HG02852 (cell line): ENCODE measurements at regions not wholly inside any gene's neighbourhood (a gene's known extent, or its start where the extent isn't known, plus 50 kb on each side); places are given as distances from the start of the nearest gene placed in this dataset.
"Not testable (repeated sequence)": the region's sequence is repeated elsewhere in the genome, so short reads cannot be mapped to it uniquely, and the experiment has no call there.

Source experiments
- ATAC-seq: cut with Tn5 transposase; IDR thresholded peaks from one replicate; pipeline ENCODE4 v1.9.1; 2021; ENCODE audit warnings: mild to moderate bottlenecking, moderate library complexity; ENCODE audit not compliant: unreplicated experiment

DNA sequence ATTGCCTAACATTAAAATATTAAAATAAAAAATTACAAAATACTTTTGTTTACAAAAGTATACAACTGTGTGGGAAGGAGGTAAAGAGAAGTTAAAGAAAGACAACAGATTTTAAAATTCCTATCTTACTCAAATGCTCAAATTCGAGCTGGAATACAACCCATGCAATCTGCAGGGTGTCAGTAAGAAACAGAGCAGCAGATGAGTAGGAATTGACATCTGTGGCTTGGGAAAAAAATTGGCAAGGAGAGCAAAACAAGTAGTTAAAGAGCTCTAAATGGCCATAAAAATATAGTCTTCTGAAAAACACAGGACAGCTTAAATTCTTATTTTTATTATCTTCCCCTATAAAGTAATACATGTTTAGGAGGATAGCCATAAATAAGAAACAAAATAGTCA, 1609.0 kb upstream of the AGA start:
- ATAC-seq: no peak

- ATAC-seq: no peak
These were observed 1617.2 kb upstream of the AGA start for GRCh38 chr4:179059396-179059795.

- ATAC-seq: not testable (repeated sequence)
These were observed 1624.0 kb upstream of the AGA start for GRCh38 chr4:179066254-179066653.

- no peak for ATAC-seq
These were observed 1628.9 kb upstream of the AGA start for GRCh38 chr4:179071131-179071530.

- ATAC-seq: no peak
These were observed 1634.6 kb upstream of the AGA start for GRCh38 chr4:179076865-179077264.

DNA sequence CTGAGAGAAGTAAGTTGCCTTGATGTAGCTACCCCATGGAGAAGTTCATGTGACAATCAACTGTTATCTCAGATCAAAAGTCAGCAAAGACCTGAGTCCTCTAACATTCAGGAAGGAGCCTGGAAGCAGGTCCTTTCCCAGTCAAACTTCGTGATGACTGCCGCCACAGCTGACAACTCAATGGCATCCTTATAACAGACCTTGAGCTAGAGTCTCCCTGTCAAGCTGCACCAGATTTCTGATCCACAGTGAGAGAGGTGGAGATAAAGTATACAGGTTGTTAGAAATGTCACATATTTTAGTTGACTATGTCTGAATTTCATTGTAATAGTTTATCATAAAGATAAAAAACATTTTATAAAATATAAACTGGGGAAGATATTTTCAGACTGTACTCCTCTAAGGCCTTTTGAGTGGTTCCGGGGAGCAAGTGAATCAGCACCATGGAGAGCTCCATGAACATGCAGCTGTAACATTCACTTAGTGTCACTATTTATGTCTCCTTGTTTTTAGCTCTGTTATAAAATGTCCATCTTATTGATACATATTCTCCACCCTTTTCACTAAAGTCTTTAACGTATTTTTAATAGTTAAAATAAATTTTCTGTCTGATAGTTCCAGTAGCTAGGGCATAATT, 1653.5 kb upstream of the AGA start:
- ATAC-seq: no peak

GRCh38 chr4:179097741-179098140, 1655.5 kb upstream of the AGA start:
- ATAC-seq: no peak

- ATAC-seq: no peak
These were observed 1668.1 kb upstream of the AGA start for GRCh38 chr4:179110356-179110755.

DNA sequence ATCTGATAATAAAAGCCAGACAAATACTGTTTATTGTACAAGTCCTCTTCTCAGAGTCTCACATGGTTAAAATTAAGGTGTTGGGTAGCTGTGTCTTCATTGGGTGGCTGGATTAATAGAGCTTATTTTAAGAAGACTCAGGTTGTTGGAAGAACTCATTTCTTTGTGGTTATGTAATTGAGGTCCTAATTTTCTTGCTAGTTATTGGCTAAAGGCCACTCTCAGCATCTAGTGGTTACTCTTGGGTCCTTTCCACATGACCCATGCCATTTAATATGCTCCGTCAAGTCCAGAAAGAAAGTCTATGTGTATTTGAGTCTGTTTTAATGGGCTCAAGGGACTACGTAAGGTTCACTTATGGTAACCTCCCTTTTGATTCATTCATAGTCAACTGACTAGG, 1668.6 kb upstream of the AGA start:
- no peak for ATAC-seq

GRCh38 chr4:179112441-179113170, 1670.4 kb upstream of the AGA start:
- ATAC-seq: no peak

DNA sequence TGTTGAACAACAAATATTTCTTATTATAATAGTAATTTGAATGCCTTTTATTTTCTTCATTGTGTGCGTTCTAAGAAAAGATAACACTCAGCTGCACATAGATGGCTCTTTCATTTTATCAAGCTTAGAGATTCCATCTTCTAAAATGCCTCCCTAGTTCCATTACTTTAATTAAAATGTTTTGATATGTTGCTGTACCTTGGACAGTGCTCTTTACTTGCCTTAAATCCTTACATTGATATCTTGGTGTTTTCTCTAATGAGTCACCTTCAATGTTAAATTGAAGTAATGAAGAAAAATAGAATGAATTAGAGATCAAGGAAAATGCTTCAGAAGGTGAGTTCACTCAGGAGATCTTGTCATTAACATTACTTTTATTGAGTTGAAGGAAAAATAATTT, 1672.4 kb upstream of the AGA start:
- ATAC-seq: no peak

DNA sequence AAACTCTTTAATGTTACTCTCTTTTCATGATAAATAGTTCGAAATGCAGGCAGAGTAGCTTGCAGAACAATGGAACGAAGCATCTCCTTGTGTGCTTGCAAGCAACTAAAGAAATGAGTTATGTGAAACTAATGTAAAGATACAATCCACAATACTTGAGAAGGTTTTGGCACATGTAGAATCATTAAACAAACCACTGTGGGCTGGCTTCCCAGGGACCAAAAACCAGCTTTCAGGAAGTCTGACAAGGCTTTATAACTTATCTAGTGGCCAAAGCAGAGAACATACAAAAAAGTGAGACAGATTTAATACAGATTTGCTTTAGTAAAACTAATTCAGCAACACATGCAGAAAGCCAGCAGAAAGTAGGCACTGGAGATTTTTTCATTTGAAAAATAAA, 1673.8 kb upstream of the AGA start:
- ATAC-seq: no peak

- ATAC-seq: no peak
These were observed 1674.3 kb upstream of the AGA start for GRCh38 chr4:179116581-179116980.

DNA sequence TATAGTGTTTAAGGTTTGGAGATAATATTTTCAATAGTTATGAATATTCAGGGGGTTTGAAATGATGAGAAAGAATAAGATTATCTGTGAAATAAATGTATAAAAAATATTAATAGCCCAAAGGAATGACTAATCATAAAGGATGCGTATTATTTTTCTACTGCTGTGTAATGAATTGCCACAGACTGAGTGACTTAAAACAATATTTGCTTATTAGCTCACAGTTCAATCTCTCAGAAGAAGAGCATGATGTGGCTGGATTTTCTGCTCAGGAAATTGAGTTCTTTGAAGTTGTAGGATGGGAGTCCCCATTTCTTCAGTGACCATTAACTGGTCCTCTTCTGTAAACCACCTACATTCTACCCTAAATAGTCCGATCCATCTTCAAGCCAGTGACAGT, 1680.8 kb upstream of the AGA start:
- ATAC-seq: no peak

GRCh38 chr4:179124419-179124818, 1682.2 kb upstream of the AGA start:
- ATAC-seq: no peak

DNA sequence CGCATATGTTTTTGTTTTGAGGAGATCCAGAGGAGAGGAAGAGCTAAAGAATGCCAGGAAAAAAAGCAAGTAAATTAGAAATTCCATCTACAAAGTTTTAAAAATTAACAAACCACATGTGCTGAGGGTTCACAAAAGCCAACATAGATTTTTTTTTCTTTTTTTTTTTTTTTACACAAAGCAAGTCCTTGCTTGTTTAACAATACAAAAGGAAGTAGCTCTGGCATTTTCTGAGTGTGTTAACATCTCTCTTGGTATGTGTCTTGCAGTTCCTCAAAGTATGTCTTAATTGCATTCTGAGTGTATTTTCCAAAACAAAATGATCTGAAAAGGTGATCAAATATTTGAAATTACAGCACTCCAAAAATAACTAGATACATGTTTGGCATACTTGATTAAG, 1682.7 kb upstream of the AGA start:
- ATAC-seq: no peak

DNA sequence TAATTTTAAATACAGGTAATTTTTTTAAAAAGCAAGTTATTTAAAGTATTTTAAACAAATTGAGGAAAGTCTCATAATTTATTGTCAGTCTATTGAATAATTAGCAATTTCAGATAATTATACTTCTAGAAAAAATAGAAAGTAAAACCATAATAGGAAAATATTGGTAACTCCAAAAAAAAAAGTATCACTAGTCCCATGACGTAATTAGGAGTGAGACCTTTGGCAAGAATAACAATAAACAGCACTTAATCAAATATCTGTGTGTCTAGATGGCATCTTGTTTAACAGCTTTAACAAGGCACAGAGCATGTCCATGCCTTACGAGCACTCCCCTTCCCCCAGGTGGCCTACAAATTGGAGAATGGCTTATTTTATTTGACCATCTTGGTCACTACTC, 1683.6 kb upstream of the AGA start:
- no peak for ATAC-seq

GRCh38 chr4:179128299-179128698, 1686.1 kb upstream of the AGA start:
- ATAC-seq: no peak

GRCh38 chr4:179130122-179130714, 1688.0 kb upstream of the AGA start:
- no peak for ATAC-seq

DNA sequence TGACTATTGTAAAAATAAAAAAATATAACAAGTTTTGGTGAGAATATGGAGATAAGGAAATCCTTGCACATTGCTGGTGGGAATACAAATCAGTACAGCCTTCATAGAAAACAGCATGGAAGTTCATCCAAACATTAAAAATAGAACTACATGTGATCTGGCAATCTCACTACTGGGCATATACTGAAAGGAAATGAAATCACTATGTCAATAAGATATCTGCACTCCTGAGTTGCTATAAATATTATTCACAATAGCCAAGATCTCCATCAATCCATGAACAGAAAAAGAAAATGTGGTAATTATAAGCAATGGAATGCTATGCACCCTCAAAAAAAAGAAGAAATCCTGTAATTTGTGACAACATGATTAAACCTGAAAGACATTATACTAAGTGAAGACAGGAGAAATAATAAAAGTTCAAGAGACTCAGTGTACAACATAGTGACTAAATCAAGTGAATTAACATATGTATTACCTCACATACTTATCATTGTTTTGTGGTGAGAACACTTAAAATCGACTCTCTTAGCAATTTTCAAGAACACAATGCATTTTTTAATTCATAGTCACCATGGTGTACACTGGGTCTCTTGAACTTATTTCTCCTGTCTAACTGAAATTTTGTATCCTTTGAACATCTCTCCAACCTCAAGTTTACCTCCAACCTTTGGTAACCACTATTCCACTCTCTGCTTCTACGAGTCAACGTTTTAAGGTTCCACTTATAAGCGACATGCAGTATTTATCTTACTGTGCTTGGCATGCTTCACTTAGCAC, 1703.7 kb upstream of the AGA start:
- ATAC-seq: no peak

GRCh38 chr4:179151770-179152169, 1709.5 kb upstream of the AGA start:
- no peak for ATAC-seq

GRCh38 chr4:179163147-179163546, 1720.9 kb upstream of the AGA start:
- ATAC-seq: no peak
